H1 (cell line): ENCODE measurements at regions not wholly inside any gene's neighbourhood (a gene's known extent, or its start where the extent isn't known, plus 50 kb on each side); places are given as distances from the start of the nearest gene placed in this dataset.

ENCODE experiments used
- CTCF ChIA-PET: fragments of 300-600 bp; sonication (Branson Sonifier 250); formaldehyde crosslinking; loops from one replicate; lab custom pipeline; 2021; ENCODE audit not compliant: partially characterized antibody; lab: Charles Lee
- POLR2A ChIA-PET: fragments of 300-600 bp; sonication (Branson Sonifier 250); formaldehyde crosslinking; loops from one replicate; lab custom pipeline; 2021; ENCODE audit warnings: inconsistent platforms; ENCODE audit not compliant: partially characterized antibody; lab: Charles Lee
- DNase-seq, 2 experiments: peaks; one replicate each; pipeline versions ENCODE4 v3.0.0 to v3.0.0-alpha.2; 2010 to 2022; ENCODE audit warnings: low spot score in 2 of 2, low read depth in 1 of 2, mixed read lengths in 1 of 2
- FAIRE-seq: peaks from 2 replicates; lab custom pipeline; 2011; peaks lifted over from hg19 to GRCh38; lab: Jason Lieb, UNC
- H2AFZ ChIP-seq: 2 replicates; pipeline ENCODE4 v1.8.1; 2012; ENCODE audit warnings: low read length, inconsistent platforms
- H2AK5ac ChIP-seq: 2 replicates; pipeline ENCODE4 v1.6.1; 2013; ENCODE audit warnings: low read depth, low read length
- H2BK120ac ChIP-seq: replicated peaks from 2 replicates; pipeline ENCODE3; 2013; ENCODE audit warnings: low read depth, low read length, inconsistent platforms
- H2BK12ac ChIP-seq: 2 replicates; pipeline ENCODE4 v1.6.1; 2013; ENCODE audit warnings: low read depth, low read length
- H2BK15ac ChIP-seq: 2 replicates; pipeline ENCODE4 v1.6.1; 2013; ENCODE audit warnings: low read length
- H2BK20ac ChIP-seq: 2 replicates; pipeline ENCODE4 v1.6.1; 2013; ENCODE audit warnings: low read length
- H2BK5ac ChIP-seq: 2 replicates; pipeline ENCODE4 v1.6.1; 2013; ENCODE audit warnings: low read depth, low read length
- H3K14ac ChIP-seq: 2 replicates; pipeline ENCODE4 v1.6.1; 2013; ENCODE audit warnings: inconsistent platforms; ENCODE audit not compliant: insufficient read length
- H3K18ac ChIP-seq: 2 replicates; pipeline ENCODE4 v1.6.1; 2013; ENCODE audit warnings: low read length; ENCODE audit errors: extremely low read depth
- H3K23ac ChIP-seq: 2 replicates; pipeline ENCODE4 v1.6.1; 2013; ENCODE audit warnings: inconsistent platforms; ENCODE audit not compliant: insufficient read length
- H3K23me2 ChIP-seq: 2 replicates; pipeline ENCODE4 v1.6.1; 2013; ENCODE audit warnings: low read depth, low read length
- H3K27ac ChIP-seq: 2 replicates; pipeline ENCODE4 v1.6.1; 2011; ENCODE audit warnings: low read depth, low read length, inconsistent platforms
- H3K27me3 ChIP-seq, 4 experiments: replicated peaks in 1 of 4; 1 replicate in 1 of 4; 2 replicates in 3 of 4; pipeline versions ENCODE4 v1.6.1 to v1.8.1; 2011 to 2013; ENCODE audit warnings: low read length in 3 of 4, mild to moderate bottlenecking in 3 of 4, inconsistent platforms in 2 of 4, mixed read lengths in 2 of 4, moderate library complexity in 1 of 4; ENCODE audit not compliant: control insufficient read depth in 3 of 4, insufficient read depth in 3 of 4; ENCODE audit errors: extremely low read depth in 1 of 4
- H3K36me3 ChIP-seq, 4 experiments: 2 replicates each; pipeline versions ENCODE4 v1.6.1 to v1.8.1; 2011 to 2013; ENCODE audit warnings: mild to moderate bottlenecking in 4 of 4, low read length in 3 of 4, moderate library complexity in 2 of 4, control low read depth in 1 of 4, inconsistent platforms in 1 of 4; ENCODE audit not compliant: insufficient read depth in 4 of 4, control insufficient read depth in 2 of 4
- H3K4ac ChIP-seq: replicated peaks from 2 replicates; pipeline ENCODE3; 2013; ENCODE audit warnings: low read length, low read depth, mixed read lengths, inconsistent platforms; ENCODE audit not compliant: insufficient read length
- H3K4me1 ChIP-seq, 4 experiments: replicated peaks in 1 of 4; 1 replicate in 1 of 4; 2 replicates in 3 of 4; pipeline versions ENCODE4 v1.6.1 to v1.8.1; 2011 to 2013; ENCODE audit warnings: low read length in 3 of 4, inconsistent platforms in 2 of 4, mixed read lengths in 1 of 4; ENCODE audit not compliant: insufficient read depth in 4 of 4, control insufficient read depth in 3 of 4
- H3K4me2 ChIP-seq, 2 experiments: 2 replicates each; pipeline versions ENCODE4 v1.6.1 to v1.8.1; 2011 to 2013; ENCODE audit warnings: low read depth in 2 of 2, low read length in 2 of 2, control low read depth in 1 of 2, inconsistent platforms in 1 of 2, mild to moderate bottlenecking in 1 of 2; ENCODE audit not compliant: insufficient read depth in 1 of 2
- H3K4me3 ChIP-seq, 4 experiments: fragments of 200-600, 300-600 bp in 1 of 4; sonication (generic), shearing (Covaris generic), sonication (Bioruptor Twin) in 1 of 4; 2 replicates each; pipeline versions ENCODE4 v1.5.1 to v1.8.1; 2011 to 2016; ENCODE audit warnings: low read length in 4 of 4, low read depth in 3 of 4, control low read depth in 2 of 4, inconsistent platforms in 2 of 4, mild to moderate bottlenecking in 2 of 4, mixed read lengths in 1 of 4, moderate library complexity in 1 of 4; ENCODE audit not compliant: insufficient read depth in 2 of 4; ENCODE audit errors: extremely low read depth in 1 of 4
- H3K56ac ChIP-seq: replicated peaks from 2 replicates; pipeline ENCODE3; 2013; ENCODE audit warnings: low read depth, mild to moderate bottlenecking, mixed read lengths, low read length, inconsistent platforms; ENCODE audit not compliant: insufficient read length
- H3K79me1 ChIP-seq: 2 replicates; pipeline ENCODE4 v1.6.1; 2013; ENCODE audit warnings: low read depth, low read length, control low read depth
- H3K79me2 ChIP-seq, 2 experiments: 2 replicates each; pipeline versions ENCODE4 v1.6.1 to v1.8.1; 2012 to 2013; ENCODE audit warnings: low read length in 2 of 2, mild to moderate bottlenecking in 2 of 2, inconsistent platforms in 1 of 2; ENCODE audit not compliant: insufficient read depth in 2 of 2, control insufficient read depth in 1 of 2
- H3K9ac ChIP-seq, 4 experiments: replicated peaks in 1 of 4; 1 replicate in 1 of 4; 2 replicates in 3 of 4; pipeline versions ENCODE4 v1.6.1 to v1.8.1; 2011 to 2013; ENCODE audit warnings: low read depth in 3 of 4, low read length in 3 of 4, control low read depth in 2 of 4, mild to moderate bottlenecking in 2 of 4, moderate library complexity in 2 of 4, inconsistent platforms in 1 of 4; ENCODE audit errors: extremely low read depth in 1 of 4
- H3K9me3 ChIP-seq, 2 experiments: 2 replicates each; pipeline versions ENCODE4 v1.6.1 to v1.8.1; 2012 to 2013; ENCODE audit warnings: mild to moderate bottlenecking in 2 of 2, moderate library complexity in 2 of 2, control low read depth in 1 of 2, inconsistent platforms in 1 of 2, low read depth in 1 of 2, low read length in 1 of 2, mixed read lengths in 1 of 2; ENCODE audit not compliant: insufficient read depth in 2 of 2
- H4K20me1 ChIP-seq, 2 experiments: replicated peaks in 1 of 2; 2 replicates each; pipeline versions ENCODE3 to v1.8.1; 2011 to 2013; ENCODE audit warnings: inconsistent platforms in 2 of 2, low read length in 2 of 2, mild to moderate bottlenecking in 1 of 2; ENCODE audit not compliant: insufficient read depth in 2 of 2, control insufficient read depth in 1 of 2
- H4K5ac ChIP-seq: 2 replicates; pipeline ENCODE4 v1.6.1; 2013; ENCODE audit warnings: low read length, low read depth, mixed read lengths, inconsistent platforms; ENCODE audit not compliant: insufficient read length
- H4K8ac ChIP-seq: 2 replicates; pipeline ENCODE4 v1.8.0; 2013; ENCODE audit warnings: mild to moderate bottlenecking, moderate library complexity, low read length, inconsistent platforms; ENCODE audit not compliant: insufficient read depth; ENCODE audit errors: extremely low read depth
- H4K91ac ChIP-seq: replicated peaks from 2 replicates; pipeline ENCODE3; 2013; ENCODE audit warnings: low read length, mixed read lengths, inconsistent platforms; ENCODE audit not compliant: insufficient read length
- CHD2 ChIP-seq: IDR thresholded peaks from 2 replicates; pipeline ENCODE4 v1.6.1; 2012; ENCODE audit warnings: low read length, improper control_type of control experiment
- NRF1 ChIP-seq: IDR thresholded peaks from 2 replicates; pipeline ENCODE4 v1.6.1; 2011; ENCODE audit warnings: mild to moderate bottlenecking, low read depth, low read length, improper control_type of control experiment
- RXRA ChIP-seq: IDR thresholded peaks from 2 replicates; pipeline ENCODE4 v1.6.1; 2011; ENCODE audit warnings: low read depth, mild to moderate bottlenecking, low read length, moderate library complexity; ENCODE audit not compliant: insufficient read depth

GRCh38 chr2:63755965-63756364 lies 85.7 kb upstream of the UGP2 start:
- H4K8ac ChIP-seq: no peak overlapping the region
- H2BK5ac ChIP-seq: no peak overlapping the region
- DNase-seq: no peak
- H3K27me3 ChIP-seq: no peaks in the 10 kb centered on the region
- no peaks in the 10 kb centered on the region for H3K9me3 ChIP-seq
- no peak overlapping the region for H2BK20ac ChIP-seq
- POLR2A ChIA-PET: interaction anchor here (1.0 kb wide), 1 partner anchor 113 kb away, joined by 3 read pairs; no protein-coding TSS in a partner anchor
- H2AK5ac ChIP-seq: no peak overlapping the region
- H3K4ac ChIP-seq: no peak overlapping the region
- no peaks in the 10 kb centered on the region for H3K79me2 ChIP-seq
- no peak overlapping the region for H3K4me3 ChIP-seq
- H2BK12ac ChIP-seq: no peak overlapping the region
- no peak overlapping the region for H2BK120ac ChIP-seq
- no peaks in the 10 kb centered on the region for H3K79me1 ChIP-seq
- H4K91ac ChIP-seq: no peak overlapping the region
- no peak overlapping the region for H4K5ac ChIP-seq
- no peak overlapping the region for H3K56ac ChIP-seq
- no peak overlapping the region for H2BK15ac ChIP-seq
- no peaks in the 10 kb centered on the region for H3K23me2 ChIP-seq
- no peak overlapping the region for H2AFZ ChIP-seq
- H3K27ac ChIP-seq: no peak overlapping the region
- CTCF ChIA-PET: no interaction called here
- no peak overlapping the region for H3K23ac ChIP-seq
- no peaks in the 10 kb centered on the region for H3K36me3 ChIP-seq
- no peak overlapping the region for H3K9ac ChIP-seq
- no peak overlapping the region for H3K18ac ChIP-seq
- TF ChIP-seq RXRA (no peak), NRF1 (no peak), CHD2 (no peak)
- H3K14ac ChIP-seq: no peak overlapping the region
- no peaks in the 10 kb centered on the region for H4K20me1 ChIP-seq
- no peak overlapping the region for H3K4me2 ChIP-seq
- H3K4me1 ChIP-seq: no peaks in the 10 kb centered on the region
- no peak for FAIRE-seq
